AG04450 (cell line): ENCODE measurements at regions not wholly inside any gene's neighbourhood (a gene's known extent, or its start where the extent isn't known, plus 50 kb on each side); places are given as distances from the start of the nearest gene placed in this dataset.

Experiments used
- CTCF ChIA-PET: fragments of 300-600, 350-600 bp; formaldehyde crosslinking; extraction: SDS; loops from one replicate; lab custom pipeline; 2022; ENCODE audit warnings: antibody characterized with exemption, inconsistent platforms; lab: Charles Lee
- POLR2A ChIA-PET: fragments of 350-600 bp; formaldehyde crosslinking; extraction: SDS; loops from one replicate; lab custom pipeline; 2021; ENCODE audit warnings: antibody characterized with exemption, inconsistent platforms; lab: Yijun Ruan, JAX
- DNase-seq: peaks from one replicate; pipeline ENCODE4 v3.0.0-alpha.2; 2011; ENCODE audit warnings: low read depth, low spot score
- H3K27ac ChIP-seq: one replicate; pipeline ENCODE4 v1.5.1; 2012; ENCODE audit warnings: low read depth, low read length, control low read depth
- H3K27me3 ChIP-seq: one replicate; pipeline ENCODE4 v1.6.0; 2012; ENCODE audit warnings: low read length; ENCODE audit not compliant: control insufficient read depth, insufficient read depth
- H3K4me3 ChIP-seq: 2 replicates; pipeline ENCODE4 v1.5.1; 2011; ENCODE audit warnings: mild to moderate bottlenecking, low read depth, low read length, control low read depth
- H3K9me3 ChIP-seq: 2 replicates; pipeline ENCODE4 v1.5.1; 2012; ENCODE audit warnings: low read length; ENCODE audit not compliant: control insufficient read depth, insufficient read depth
- TF ChIP-seq, protein P1 (sequence below): IDR thresholded peaks from 2 replicates; pipeline ENCODE4 v1.5.1; 2011; ENCODE audit warnings: low read depth, low read length, control low read depth, inconsistent platforms

- DNase-seq: no peak
- no peak overlapping the region for H3K4me3 ChIP-seq
- POLR2A ChIA-PET: no interaction called here
- no peaks in the 10 kb centered on the region for H3K27me3 ChIP-seq
- TF ChIP-seq, protein P1, sequence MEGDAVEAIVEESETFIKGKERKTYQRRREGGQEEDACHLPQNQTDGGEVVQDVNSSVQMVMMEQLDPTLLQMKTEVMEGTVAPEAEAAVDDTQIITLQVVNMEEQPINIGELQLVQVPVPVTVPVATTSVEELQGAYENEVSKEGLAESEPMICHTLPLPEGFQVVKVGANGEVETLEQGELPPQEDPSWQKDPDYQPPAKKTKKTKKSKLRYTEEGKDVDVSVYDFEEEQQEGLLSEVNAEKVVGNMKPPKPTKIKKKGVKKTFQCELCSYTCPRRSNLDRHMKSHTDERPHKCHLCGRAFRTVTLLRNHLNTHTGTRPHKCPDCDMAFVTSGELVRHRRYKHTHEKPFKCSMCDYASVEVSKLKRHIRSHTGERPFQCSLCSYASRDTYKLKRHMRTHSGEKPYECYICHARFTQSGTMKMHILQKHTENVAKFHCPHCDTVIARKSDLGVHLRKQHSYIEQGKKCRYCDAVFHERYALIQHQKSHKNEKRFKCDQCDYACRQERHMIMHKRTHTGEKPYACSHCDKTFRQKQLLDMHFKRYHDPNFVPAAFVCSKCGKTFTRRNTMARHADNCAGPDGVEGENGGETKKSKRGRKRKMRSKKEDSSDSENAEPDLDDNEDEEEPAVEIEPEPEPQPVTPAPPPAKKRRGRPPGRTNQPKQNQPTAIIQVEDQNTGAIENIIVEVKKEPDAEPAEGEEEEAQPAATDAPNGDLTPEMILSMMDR: no peak
- H3K9me3 ChIP-seq: no peaks in the 10 kb centered on the region
- CTCF ChIA-PET: interaction anchor here (1.5 kb wide), 1 partner anchor 19 kb away, joined by 3 read pairs; no protein-coding TSS in a partner anchor
- no peak overlapping the region for H3K27ac ChIP-seq
These were observed 116.2 kb upstream of the ELAC2 start for GRCh38 chr17:13134076-13134475.

DNA sequence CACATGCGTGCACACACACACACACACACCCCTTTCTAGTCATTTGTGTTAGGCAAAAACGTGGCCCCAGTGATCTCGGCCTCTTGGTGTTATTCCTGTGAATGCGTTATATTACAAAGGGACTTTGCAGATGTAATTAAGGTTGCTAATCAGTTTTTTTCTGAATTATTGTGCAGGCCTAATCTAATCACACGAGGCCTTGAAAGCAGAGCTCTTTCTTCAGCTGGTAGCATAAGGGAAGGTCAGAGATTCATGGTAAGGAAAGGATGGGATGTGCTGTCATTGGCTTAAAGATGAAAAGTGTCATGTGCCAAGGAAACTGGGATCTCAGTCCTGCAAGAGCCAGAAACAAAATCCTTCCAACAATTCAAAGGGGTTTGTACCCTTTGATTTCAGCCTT lies 113.4 kb upstream of the ELAC2 start:
- no peak overlapping the region for H3K4me3 ChIP-seq
- H3K27me3 ChIP-seq: no peaks in the 10 kb centered on the region
- CTCF ChIA-PET: interaction anchor here (1.9 kb wide), 1 partner anchor 16 kb away, joined by 7 read pairs; no protein-coding TSS in a partner anchor
- TF ChIP-seq, protein P1: no peak
- H3K27ac ChIP-seq: no peak overlapping the region
- no peaks in the 10 kb centered on the region for H3K9me3 ChIP-seq
- no peak for DNase-seq
- POLR2A ChIA-PET: no interaction called here

GRCh38 chr17:13129356-13129755 lies 111.5 kb upstream of the ELAC2 start:
- Histone ChIP-seq H3K27ac (no peak overlapping the region), H3K4me3 (no peak overlapping the region), H3K9me3 (no peaks in the 10 kb centered on the region), H3K27me3 (no peaks in the 10 kb centered on the region)
- DNase-seq: no peak
- POLR2A ChIA-PET: no interaction called here
- CTCF ChIA-PET: no interaction called here
- TF ChIP-seq, protein P1: no peak

GRCh38 chr17:13128676-13129075 lies 110.8 kb upstream of the ELAC2 start:
- no peak overlapping the region for H3K4me3 ChIP-seq
- no peak for DNase-seq
- TF ChIP-seq, protein P1: no peak
- POLR2A ChIA-PET: no interaction called here
- H3K27me3 ChIP-seq: no peaks in the 10 kb centered on the region
- CTCF ChIA-PET: interaction anchor here (0.8 kb wide), 1 partner anchor 14 kb away, joined by 5 read pairs; no protein-coding TSS in a partner anchor
- H3K27ac ChIP-seq: no peak overlapping the region
- no peaks in the 10 kb centered on the region for H3K9me3 ChIP-seq

- Histone ChIP-seq H3K4me3 (no peak overlapping the region), H3K27ac (no peak overlapping the region), H3K9me3 (no peaks in the 10 kb centered on the region), H3K27me3 (no peaks in the 10 kb centered on the region)
- CTCF ChIA-PET: interaction anchor here (0.8 kb wide), 1 partner anchor 14 kb away, joined by 5 read pairs; no protein-coding TSS in a partner anchor
- no peak for DNase-seq
- POLR2A ChIA-PET: no interaction called here
- TF ChIP-seq, protein P1: no peak
These were observed 110.2 kb upstream of the ELAC2 start for GRCh38 chr17:13127921-13128602.
